ENCODE measurements at regions not wholly inside any gene's neighbourhood (a gene's known extent, or its start where the extent isn't known, plus 50 kb on each side); places are given as distances from the start of the nearest gene placed in this dataset.
"Not testable (repeated sequence)": the region's sequence is repeated elsewhere in the genome, so short reads cannot be mapped to it uniquely, and the experiment has no call there.

- H3K9ac ChIP-seq (replicated peaks; ENCODE audit: extremely low read depth, insufficient read depth, low read length) = no peak overlapping the region
- no peak for DNase-seq (ENCODE audit: low read depth, low spot score)
- CTCF ChIA-PET = no interaction called here
- H3K27me3 ChIP-seq (ENCODE audit: control insufficient read depth in 2 of 2, insufficient read depth in 2 of 2, low read length in 2 of 2) = peaks cover 6 to 8% of the 10 kb centered on the region in 2 experiments
- H4K20me1 ChIP-seq (replicated peaks; ENCODE audit: control insufficient read depth, extremely low read depth, insufficient read depth, low read length) = no peaks in the 10 kb centered on the region
- dilution Hi-C loops (cut with MboI; ENCODE audit: extremely low pct_ligation_motif_present, low sequenced_read_pairs) (no loop called here), intact Hi-C loops (cut with micrococcal nuclease) (no loop called here)
- no peaks in the 10 kb centered on the region for H3K9me1 ChIP-seq (replicated peaks; ENCODE audit: control insufficient read depth, extremely low read depth, insufficient read depth, low read length)
- no peak for TF ChIP-seq MYC (IDR thresholded peaks at IDR 0.05; ENCODE audit: low read depth, low read length)
- no TSS peak for BruUV-seq (replicated peaks)
- no peaks in the 10 kb centered on the region for H3K79me2 ChIP-seq (ENCODE audit: control insufficient read depth, insufficient read depth, low read length)
- no peak overlapping the region for H2AFZ ChIP-seq (ENCODE audit: low read depth, low read length)
- H3K9me3 ChIP-seq (replicated peaks; ENCODE audit: control insufficient read depth, insufficient read depth, low read length) = no peaks in the 10 kb centered on the region
- POLR2A ChIA-PET = no interaction called here
- no peak overlapping the region for H3K4me3 ChIP-seq (replicated peaks in 1 of 3; ENCODE audit: insufficient read depth in 1 of 3, low read depth in 1 of 3, low read length in 3 of 3)
- H3K4me2 ChIP-seq (ENCODE audit: insufficient read depth, low read length) = no peak overlapping the region
- no peaks in the 10 kb centered on the region for H3K36me3 ChIP-seq (ENCODE audit: control insufficient read depth in 2 of 2, extremely low read depth in 1 of 2, insufficient read depth in 2 of 2, low read length in 2 of 2)
- FAIRE-seq = no peak
- H3K4me1 ChIP-seq (ENCODE audit: control insufficient read depth, extremely low read depth, insufficient read depth, low read length) = no peaks in the 10 kb centered on the region
- no peak overlapping the region for H3K27ac ChIP-seq (ENCODE audit: insufficient read depth, low read depth, low read length)
These were observed 96.4 kb upstream of the RNU6-1 start for GRCh38 chr15:67936258-67936657.

DNA sequence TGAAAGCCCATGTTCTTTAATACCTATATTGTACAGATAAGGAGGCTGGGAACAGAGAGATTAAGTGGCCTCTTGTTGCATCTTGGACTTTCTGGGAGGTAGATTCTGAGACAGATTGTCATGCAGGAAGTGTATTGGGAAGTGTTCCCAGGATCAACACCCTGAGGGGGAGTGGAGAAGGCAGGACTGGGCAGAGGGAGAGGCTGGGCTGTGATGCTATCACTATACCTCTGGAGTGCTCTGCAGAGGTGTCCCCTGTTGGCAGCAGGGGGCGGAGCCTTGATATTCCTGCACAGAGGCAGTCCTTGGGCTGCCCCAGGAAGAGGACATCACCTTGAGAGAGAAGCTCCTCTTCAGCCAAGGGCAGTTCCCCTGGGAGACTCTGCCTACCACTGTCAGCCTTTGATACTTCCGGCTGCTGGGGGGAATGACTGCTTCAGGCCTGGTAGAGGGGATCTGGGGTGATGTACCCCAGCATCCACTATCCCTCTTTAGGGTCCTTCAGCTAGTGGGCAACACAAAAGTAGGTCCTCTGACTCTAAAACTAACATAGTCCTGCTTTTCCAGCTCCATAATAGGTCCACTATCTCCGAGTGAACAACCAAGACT is 97.4 kb upstream of the RNU6-1 start:
- no peaks in the 10 kb centered on the region for H3K36me3 ChIP-seq (ENCODE audit: control insufficient read depth in 2 of 2, extremely low read depth in 1 of 2, insufficient read depth in 2 of 2, low read length in 2 of 2)
- dilution Hi-C loops (cut with MboI; ENCODE audit: extremely low pct_ligation_motif_present, low sequenced_read_pairs) (no loop called here), intact Hi-C loops (cut with micrococcal nuclease) (no loop called here)
- no TSS peak for BruUV-seq (replicated peaks)
- no peak overlapping the region for H2AFZ ChIP-seq (ENCODE audit: low read depth, low read length)
- H3K9me1 ChIP-seq (replicated peaks; ENCODE audit: control insufficient read depth, extremely low read depth, insufficient read depth, low read length) = no peaks in the 10 kb centered on the region
- H3K9me3 ChIP-seq (replicated peaks; ENCODE audit: control insufficient read depth, insufficient read depth, low read length) = no peaks in the 10 kb centered on the region
- H3K4me1 ChIP-seq (ENCODE audit: control insufficient read depth, extremely low read depth, insufficient read depth, low read length) = no peaks in the 10 kb centered on the region
- H3K9ac ChIP-seq (replicated peaks; ENCODE audit: extremely low read depth, insufficient read depth, low read length) = no peak overlapping the region
- peaks cover 6% of the 10 kb centered on the region in 2 experiments for H3K27me3 ChIP-seq (ENCODE audit: control insufficient read depth in 2 of 2, insufficient read depth in 2 of 2, low read length in 2 of 2)
- H4K20me1 ChIP-seq (replicated peaks; ENCODE audit: control insufficient read depth, extremely low read depth, insufficient read depth, low read length) = no peaks in the 10 kb centered on the region
- H3K79me2 ChIP-seq (ENCODE audit: control insufficient read depth, insufficient read depth, low read length) = no peaks in the 10 kb centered on the region
- FAIRE-seq (no peak), DNase-seq (ENCODE audit: low read depth, low spot score) (no peak)
- H3K4me2 ChIP-seq (ENCODE audit: insufficient read depth, low read length) = no peak overlapping the region
- ChIA-PET CTCF (no interaction called here), POLR2A (no interaction called here)
- no peak for TF ChIP-seq POLR2AphosphoS5 (IDR thresholded peaks at IDR 0.05; ENCODE audit: insufficient read depth, low read depth, low read length)
- TF ChIP-seq MYC (IDR thresholded peaks at IDR 0.05; ENCODE audit: low read depth, low read length) = no peak
- TF ChIP-seq, protein P1, sequence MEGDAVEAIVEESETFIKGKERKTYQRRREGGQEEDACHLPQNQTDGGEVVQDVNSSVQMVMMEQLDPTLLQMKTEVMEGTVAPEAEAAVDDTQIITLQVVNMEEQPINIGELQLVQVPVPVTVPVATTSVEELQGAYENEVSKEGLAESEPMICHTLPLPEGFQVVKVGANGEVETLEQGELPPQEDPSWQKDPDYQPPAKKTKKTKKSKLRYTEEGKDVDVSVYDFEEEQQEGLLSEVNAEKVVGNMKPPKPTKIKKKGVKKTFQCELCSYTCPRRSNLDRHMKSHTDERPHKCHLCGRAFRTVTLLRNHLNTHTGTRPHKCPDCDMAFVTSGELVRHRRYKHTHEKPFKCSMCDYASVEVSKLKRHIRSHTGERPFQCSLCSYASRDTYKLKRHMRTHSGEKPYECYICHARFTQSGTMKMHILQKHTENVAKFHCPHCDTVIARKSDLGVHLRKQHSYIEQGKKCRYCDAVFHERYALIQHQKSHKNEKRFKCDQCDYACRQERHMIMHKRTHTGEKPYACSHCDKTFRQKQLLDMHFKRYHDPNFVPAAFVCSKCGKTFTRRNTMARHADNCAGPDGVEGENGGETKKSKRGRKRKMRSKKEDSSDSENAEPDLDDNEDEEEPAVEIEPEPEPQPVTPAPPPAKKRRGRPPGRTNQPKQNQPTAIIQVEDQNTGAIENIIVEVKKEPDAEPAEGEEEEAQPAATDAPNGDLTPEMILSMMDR (IDR thresholded peaks at IDR 0.05; ENCODE audit: extremely low read depth in 1 of 2, insufficient read depth in 1 of 2, low read depth in 1 of 2, low read length in 2 of 2) = no peak
- TF ChIP-seq EZH2 (IDR thresholded peaks at IDR 0.05; ENCODE audit: borderline replicate concordance, low read depth, low read length, severe bottlenecking) = no peak
- TF ChIP-seq POLR2A (IDR thresholded peaks at IDR 0.05; ENCODE audit: low read depth, low read length) = no peak
- TF ChIP-seq JUN (IDR thresholded peaks at IDR 0.05; ENCODE audit: borderline replicate concordance, insufficient read depth, insufficient read length, low read depth) = no peak
- no peak for TF ChIP-seq GATA2 (IDR thresholded peaks at IDR 0.05; ENCODE audit: insufficient read depth, insufficient read length, low read depth, low read length)
- TF ChIP-seq FOS (IDR thresholded peaks at IDR 0.05; ENCODE audit: borderline replicate concordance, insufficient read depth, low read length) = no peak
- TF ChIP-seq, protein P2, sequence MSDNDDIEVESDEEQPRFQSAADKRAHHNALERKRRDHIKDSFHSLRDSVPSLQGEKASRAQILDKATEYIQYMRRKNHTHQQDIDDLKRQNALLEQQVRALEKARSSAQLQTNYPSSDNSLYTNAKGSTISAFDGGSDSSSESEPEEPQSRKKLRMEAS (IDR thresholded peaks at IDR 0.05; ENCODE audit: insufficient read depth, insufficient read length) = no peak
- H3K4me3 ChIP-seq (replicated peaks in 1 of 3; ENCODE audit: insufficient read depth in 1 of 3, low read depth in 1 of 3, low read length in 3 of 3) = no peak overlapping the region
- no peak overlapping the region for H3K27ac ChIP-seq (ENCODE audit: insufficient read depth, low read depth, low read length)

DNA sequence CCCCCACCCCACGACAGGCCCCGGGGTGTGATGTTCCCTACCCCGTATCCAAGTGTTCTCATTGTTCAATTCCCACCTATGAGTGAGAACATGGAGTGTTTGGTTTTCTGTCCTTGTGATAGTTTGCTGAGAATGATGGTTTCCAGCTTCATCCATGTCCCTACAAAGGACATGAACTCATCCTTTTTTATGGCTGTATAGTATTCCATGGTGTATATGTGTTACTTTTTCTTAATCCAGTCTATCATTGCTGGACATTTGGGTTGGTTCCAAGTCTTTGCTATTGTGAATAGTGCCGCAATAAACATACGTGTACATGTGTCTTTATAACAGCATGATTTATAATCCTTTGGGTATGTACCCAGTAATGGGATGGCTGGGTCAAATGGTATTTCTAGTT is 99.3 kb upstream of the RNU6-1 start:
- H3K4me1 ChIP-seq (ENCODE audit: control insufficient read depth, extremely low read depth, insufficient read depth, low read length); H3K4me3 ChIP-seq (replicated peaks in 1 of 3; ENCODE audit: insufficient read depth in 1 of 3, low read depth in 1 of 3, low read length in 3 of 3); POLR2A ChIA-PET; H3K27me3 ChIP-seq (ENCODE audit: control insufficient read depth in 2 of 2, insufficient read depth in 2 of 2, low read length in 2 of 2); H3K4me2 ChIP-seq (ENCODE audit: insufficient read depth, low read length); H3K9ac ChIP-seq (replicated peaks; ENCODE audit: extremely low read depth, insufficient read depth, low read length); H3K9me1 ChIP-seq (replicated peaks; ENCODE audit: control insufficient read depth, extremely low read depth, insufficient read depth, low read length); H3K79me2 ChIP-seq (ENCODE audit: control insufficient read depth, insufficient read depth, low read length); BruUV-seq (replicated peaks); H3K36me3 ChIP-seq (ENCODE audit: control insufficient read depth in 2 of 2, extremely low read depth in 1 of 2, insufficient read depth in 2 of 2, low read length in 2 of 2); dilution Hi-C loops (cut with MboI; ENCODE audit: extremely low pct_ligation_motif_present, low sequenced_read_pairs); H3K27ac ChIP-seq (ENCODE audit: insufficient read depth, low read depth, low read length); FAIRE-seq; H2AFZ ChIP-seq (ENCODE audit: low read depth, low read length); H4K20me1 ChIP-seq (replicated peaks; ENCODE audit: control insufficient read depth, extremely low read depth, insufficient read depth, low read length); DNase-seq (ENCODE audit: low read depth, low spot score); intact Hi-C loops (cut with micrococcal nuclease); H3K9me3 ChIP-seq (replicated peaks; ENCODE audit: control insufficient read depth, insufficient read depth, low read length): not testable (repeated sequence)
- CTCF ChIA-PET = interaction anchor here (0.6 kb wide), 1 partner anchor 46 kb away, joined by 3 read pairs; no protein-coding TSS in a partner anchor
